Ovary (tissue), 3 donors: ENCODE measurements at regions not wholly inside any gene's neighbourhood (a gene's known extent, or its start where the extent isn't known, plus 50 kb on each side); places are given as distances from the start of the nearest gene placed in this dataset.

Experiments
- EP300 ChIP-seq: sonication (generic); formaldehyde crosslinking; IDR thresholded peaks from one replicate; pipeline ENCODE4 v1.6.1; 2017; ENCODE audit warnings: antibody characterized with exemption
- POLR2A ChIP-seq: fragments of 450-650 bp; IDR thresholded peaks from one replicate; pipeline ENCODE4 v1.6.1; 2017; ENCODE audit warnings: antibody characterized with exemption, mild to moderate bottlenecking, moderate library complexity
- TF ChIP-seq, protein P1 (sequence below), 3 donors: fragments of 450-650 bp in 2 of 3; fragments of 200-600 bp in 1 of 3; IDR thresholded peaks; one replicate each; pipeline versions ENCODE4 v1.5.1 to v1.8.0; 2016 to 2022; ENCODE audit warnings: antibody characterized with exemption in 3 of 3, mild to moderate bottlenecking in 1 of 3
- donor health status: DM: no; HTN: no; CAD: no.

DNA sequence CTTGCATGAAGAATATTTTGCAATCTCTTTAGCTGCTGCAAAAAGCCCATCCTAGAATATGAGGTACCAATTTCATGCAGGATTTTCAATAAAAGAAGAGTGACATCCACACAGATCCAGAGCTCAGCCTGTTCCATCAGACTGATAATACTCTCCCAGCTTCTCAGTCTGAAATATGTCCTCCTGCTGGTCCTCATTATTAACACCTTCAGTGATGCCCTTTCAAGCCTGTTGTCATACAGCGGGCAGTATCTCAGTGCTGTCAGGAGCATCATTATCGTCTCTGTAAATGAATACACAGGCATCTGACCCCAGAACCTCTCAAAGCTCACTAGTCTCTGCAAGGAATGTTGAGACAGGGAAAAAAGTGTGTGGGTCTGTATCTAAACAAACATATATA, 1387.8 kb downstream of the OTOL1 start:
- TF ChIP-seq, protein P1, sequence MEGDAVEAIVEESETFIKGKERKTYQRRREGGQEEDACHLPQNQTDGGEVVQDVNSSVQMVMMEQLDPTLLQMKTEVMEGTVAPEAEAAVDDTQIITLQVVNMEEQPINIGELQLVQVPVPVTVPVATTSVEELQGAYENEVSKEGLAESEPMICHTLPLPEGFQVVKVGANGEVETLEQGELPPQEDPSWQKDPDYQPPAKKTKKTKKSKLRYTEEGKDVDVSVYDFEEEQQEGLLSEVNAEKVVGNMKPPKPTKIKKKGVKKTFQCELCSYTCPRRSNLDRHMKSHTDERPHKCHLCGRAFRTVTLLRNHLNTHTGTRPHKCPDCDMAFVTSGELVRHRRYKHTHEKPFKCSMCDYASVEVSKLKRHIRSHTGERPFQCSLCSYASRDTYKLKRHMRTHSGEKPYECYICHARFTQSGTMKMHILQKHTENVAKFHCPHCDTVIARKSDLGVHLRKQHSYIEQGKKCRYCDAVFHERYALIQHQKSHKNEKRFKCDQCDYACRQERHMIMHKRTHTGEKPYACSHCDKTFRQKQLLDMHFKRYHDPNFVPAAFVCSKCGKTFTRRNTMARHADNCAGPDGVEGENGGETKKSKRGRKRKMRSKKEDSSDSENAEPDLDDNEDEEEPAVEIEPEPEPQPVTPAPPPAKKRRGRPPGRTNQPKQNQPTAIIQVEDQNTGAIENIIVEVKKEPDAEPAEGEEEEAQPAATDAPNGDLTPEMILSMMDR (IDR thresholded peaks at IDR 0.05) = no peak
- TF ChIP-seq POLR2A = no peak
- TF ChIP-seq EP300 = no peak
